ENCODE measurements at regions not wholly inside any gene's neighbourhood (a gene's known extent, or its start where the extent isn't known, plus 50 kb on each side); places are given as distances from the start of the nearest gene placed in this dataset.
"Not testable (repeated sequence)": the region's sequence is repeated elsewhere in the genome, so short reads cannot be mapped to it uniquely, and the experiment has no call there.

- ATAC-seq: no peak
- no peak for DNase-seq (ENCODE audit: low spot score)
Observed at GRCh38 chr18:47682876-47683275, 247.6 kb downstream of the SMAD2 start.

- DNase-seq (ENCODE audit: low spot score): no peak
- ATAC-seq: no peak
Observed at GRCh38 chr18:47680488-47680887, 250.0 kb downstream of the SMAD2 start.

- ATAC-seq (no peak), DNase-seq (ENCODE audit: low spot score) (no peak)
Observed at GRCh38 chr18:47679864-47680263, 250.6 kb downstream of the SMAD2 start.

GRCh38 chr18:47677952-47678351 lies 252.5 kb downstream of the SMAD2 start:
- ATAC-seq: no peak
- no peak for DNase-seq (ENCODE audit: low spot score)

GRCh38 chr18:47669815-47670214 lies 260.6 kb downstream of the SMAD2 start:
- DNase-seq (ENCODE audit: low spot score): no peak
- no peak for ATAC-seq

- ATAC-seq (no peak), DNase-seq (ENCODE audit: low spot score) (no peak)
Observed at GRCh38 chr18:47658498-47658897, 272.0 kb downstream of the SMAD2 start.

GRCh38 chr18:47654988-47655387 lies 275.5 kb downstream of the SMAD2 start:
- DNase-seq (ENCODE audit: low spot score): no peak
- ATAC-seq: no peak

GRCh38 chr18:47644896-47645295 lies 285.6 kb downstream of the SMAD2 start:
- ATAC-seq (no peak), DNase-seq (ENCODE audit: low spot score) (no peak)

GRCh38 chr18:47637551-47637950 lies 292.9 kb downstream of the SMAD2 start:
- DNase-seq (ENCODE audit: low spot score); ATAC-seq: not testable (repeated sequence)

- ATAC-seq (no peak), DNase-seq (ENCODE audit: low spot score) (no peak)
Observed at GRCh38 chr18:47635416-47635815, 295.0 kb downstream of the SMAD2 start.

- DNase-seq (ENCODE audit: low spot score) (no peak), ATAC-seq (no peak)
Observed at GRCh38 chr18:47632970-47633635, 297.4 kb downstream of the SMAD2 start.

- DNase-seq (ENCODE audit: low spot score): no peak
- no peak for ATAC-seq
Observed at GRCh38 chr18:47628893-47629292, 301.6 kb downstream of the SMAD2 start.

GRCh38 chr18:47628240-47628781 lies 302.1 kb downstream of the SMAD2 start:
- ATAC-seq (no peak), DNase-seq (ENCODE audit: low spot score) (no peak)

GRCh38 chr18:47627030-47627429 lies 303.4 kb downstream of the SMAD2 start:
- ATAC-seq (no peak), DNase-seq (ENCODE audit: low spot score) (no peak)

- ATAC-seq: no peak
- no peak for DNase-seq (ENCODE audit: low spot score)
Observed at GRCh38 chr18:47619771-47620448, 310.5 kb downstream of the SMAD2 start.

GRCh38 chr18:47618758-47619157 lies 311.7 kb downstream of the SMAD2 start:
- DNase-seq (ENCODE audit: low spot score): no peak
- ATAC-seq: no peak

- ATAC-seq (no peak), DNase-seq (ENCODE audit: low spot score) (no peak)
Observed at GRCh38 chr18:47615043-47615442, 315.4 kb downstream of the SMAD2 start.

- no peak for ATAC-seq
- DNase-seq (ENCODE audit: low spot score): no peak
Observed at GRCh38 chr18:47613929-47614328, 316.5 kb downstream of the SMAD2 start.

GRCh38 chr18:47611649-47612048 lies 318.8 kb downstream of the SMAD2 start:
- DNase-seq (ENCODE audit: low spot score) (no peak), ATAC-seq (no peak)

- DNase-seq (ENCODE audit: low spot score) (no peak), ATAC-seq (no peak)
Observed at GRCh38 chr18:47606526-47606925, 323.9 kb downstream of the SMAD2 start.

- no peak for ATAC-seq
- no peak for DNase-seq (ENCODE audit: low spot score)
Observed at GRCh38 chr18:47605093-47605492, 325.4 kb downstream of the SMAD2 start.

- DNase-seq (ENCODE audit: low spot score) (no peak), ATAC-seq (no peak)
Observed at GRCh38 chr18:47604021-47604420, 326.4 kb downstream of the SMAD2 start.

Data from left lobe of liver (tissue), 2 donors.